Stomach (tissue), 8 donors: ENCODE measurements at regions not wholly inside any gene's neighbourhood (a gene's known extent, or its start where the extent isn't known, plus 50 kb on each side); places are given as distances from the start of the nearest gene placed in this dataset.

Source experiments
- DNase-seq, 2 donors: peaks; one replicate each; pipeline versions ENCODE4 v3.0.0 to v3.0.0-alpha.2; 2013 to 2019
- H3K27ac ChIP-seq, 5 donors: fragments of 200-600 bp in 4 of 5; sonication (generic) in 4 of 5; one replicate each; pipeline ENCODE4 v1.5.1; 2013 to 2019; ENCODE audit warnings: mild to moderate bottlenecking in 1 of 5, moderate library complexity in 1 of 5
- H3K27me3 ChIP-seq, 3 donors: fragments of 200-600 bp; sonication (generic); one replicate each; pipeline ENCODE4 v1.5.1; 2017 to 2019; ENCODE audit warnings: mixed run types in 1 of 3
- H3K36me3 ChIP-seq, 4 donors: fragments of 200-600 bp; sonication (generic); 1 replicate in 3 of 4; 2 replicates in 1 of 4; pipeline ENCODE4 v1.5.1; 2016 to 2019
- H3K4me1 ChIP-seq, 4 donors: fragments of 200-600 bp; sonication (generic); one replicate each; pipeline ENCODE4 v1.5.1; 2016 to 2019
- H3K4me3 ChIP-seq, 4 donors: fragments of 200-600 bp; sonication (generic) in 3 of 4; one replicate each; pipeline ENCODE4 v1.5.1; 2016 to 2019; ENCODE audit warnings: mild to moderate bottlenecking in 1 of 4
- H3K9me3 ChIP-seq, 4 donors: fragments of 200-600 bp; sonication (generic); one replicate each; pipeline ENCODE4 v1.5.1; 2016 to 2019
- EP300 ChIP-seq: sonication (generic); formaldehyde crosslinking; IDR thresholded peaks from one replicate; pipeline ENCODE4 v1.6.1; 2017; ENCODE audit warnings: antibody characterized with exemption
- POLR2A ChIP-seq, 4 donors: fragments of 450-650 bp; IDR thresholded peaks; one replicate each; pipeline ENCODE4 v1.6.1; 2016; ENCODE audit warnings: antibody characterized with exemption in 4 of 4, control low read depth in 2 of 4, mild to moderate bottlenecking in 1 of 4, moderate library complexity in 1 of 4
- POLR2AphosphoS5 ChIP-seq, 3 donors: sonication (generic); formaldehyde crosslinking; IDR thresholded peaks; one replicate each; pipeline ENCODE4 v1.6.1; 2016; ENCODE audit warnings: antibody characterized with exemption in 3 of 3
- WGBS, 5 donors: extraction: QIAGEN DNeasy Blood & Tissue Kit in 3 of 5; methylation state at CpG; one replicate each; pipeline versions ENCODE4 v1.1.5 to v1.1.7; 2013 to 2018; 5-methylcytosine and 5-hydroxymethylcytosine counted together
- intact Hi-C: fragments of 100-400 bp; cut with DNase I; formaldehyde crosslinking; loops from one replicate; pipeline ENCODE4 v1.15.1; 2023; ENCODE audit warnings: low total_unique reads
- TF ChIP-seq, protein P1 (sequence below), 7 experiments: fragments of 450-650 bp in 4 of 7; fragments of 200-600 bp in 3 of 7; sonication (generic) in 3 of 7; IDR thresholded peaks; one replicate each; pipeline ENCODE4 v1.5.1; 2016 to 2019; ENCODE audit warnings: antibody characterized with exemption in 7 of 7, control low read depth in 2 of 7, mild to moderate bottlenecking in 1 of 7
- donor health status: healthy with polysubstance abuse.
- donor health status: Bipolar disorder and iron deficiency.
- donor health status: healthy.

DNA sequence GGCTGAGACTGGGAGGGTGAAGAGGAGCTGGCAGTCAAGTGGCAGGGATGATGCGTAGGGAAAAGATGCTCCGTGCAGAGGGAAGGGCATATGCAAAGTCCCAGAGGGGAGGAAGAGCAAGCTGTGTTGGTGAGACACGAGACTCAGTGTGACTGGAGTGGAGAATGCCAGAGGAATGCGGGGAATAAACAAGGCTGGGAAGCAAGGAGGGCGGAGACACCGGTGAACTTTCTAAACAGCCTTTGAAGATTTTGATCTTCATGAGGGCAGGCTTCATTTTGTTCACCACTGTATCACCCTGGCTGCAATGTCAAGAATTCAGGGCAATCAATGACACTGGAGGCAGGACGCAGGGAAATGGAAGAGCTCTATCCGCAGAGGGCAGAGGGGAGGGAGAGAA lies 535.8 kb downstream of the FUT8 start:
- no peaks in the 10 kb centered on the region for H3K36me3 ChIP-seq
- intact Hi-C loops, result no loop called here
- H3K27me3 ChIP-seq, result peaks cover 0 to 11% (median 0%) of the 10 kb centered on the region in 3 donors
- H3K9me3 ChIP-seq, result no peaks in the 10 kb centered on the region
- H3K27ac ChIP-seq, result no peak overlapping the region
- DNase-seq, result no peak
- WGBS, 5 donors, result 61 to 72% (median 65%) methylated on average over 8 of the region's 8 CpGs
- peaks cover 0 to 15% (median 2%) of the 10 kb centered on the region in 4 donors for H3K4me1 ChIP-seq
- no peak overlapping the region for H3K4me3 ChIP-seq
- TF ChIP-seq EP300 (no peak), POLR2AphosphoS5 (IDR thresholded peaks at IDR 0.05) (no peak), POLR2A (IDR thresholded peaks at IDR 0.05) (no peak)
- TF ChIP-seq, protein P1, sequence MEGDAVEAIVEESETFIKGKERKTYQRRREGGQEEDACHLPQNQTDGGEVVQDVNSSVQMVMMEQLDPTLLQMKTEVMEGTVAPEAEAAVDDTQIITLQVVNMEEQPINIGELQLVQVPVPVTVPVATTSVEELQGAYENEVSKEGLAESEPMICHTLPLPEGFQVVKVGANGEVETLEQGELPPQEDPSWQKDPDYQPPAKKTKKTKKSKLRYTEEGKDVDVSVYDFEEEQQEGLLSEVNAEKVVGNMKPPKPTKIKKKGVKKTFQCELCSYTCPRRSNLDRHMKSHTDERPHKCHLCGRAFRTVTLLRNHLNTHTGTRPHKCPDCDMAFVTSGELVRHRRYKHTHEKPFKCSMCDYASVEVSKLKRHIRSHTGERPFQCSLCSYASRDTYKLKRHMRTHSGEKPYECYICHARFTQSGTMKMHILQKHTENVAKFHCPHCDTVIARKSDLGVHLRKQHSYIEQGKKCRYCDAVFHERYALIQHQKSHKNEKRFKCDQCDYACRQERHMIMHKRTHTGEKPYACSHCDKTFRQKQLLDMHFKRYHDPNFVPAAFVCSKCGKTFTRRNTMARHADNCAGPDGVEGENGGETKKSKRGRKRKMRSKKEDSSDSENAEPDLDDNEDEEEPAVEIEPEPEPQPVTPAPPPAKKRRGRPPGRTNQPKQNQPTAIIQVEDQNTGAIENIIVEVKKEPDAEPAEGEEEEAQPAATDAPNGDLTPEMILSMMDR (IDR thresholded peaks at IDR 0.05), result no peak

DNA sequence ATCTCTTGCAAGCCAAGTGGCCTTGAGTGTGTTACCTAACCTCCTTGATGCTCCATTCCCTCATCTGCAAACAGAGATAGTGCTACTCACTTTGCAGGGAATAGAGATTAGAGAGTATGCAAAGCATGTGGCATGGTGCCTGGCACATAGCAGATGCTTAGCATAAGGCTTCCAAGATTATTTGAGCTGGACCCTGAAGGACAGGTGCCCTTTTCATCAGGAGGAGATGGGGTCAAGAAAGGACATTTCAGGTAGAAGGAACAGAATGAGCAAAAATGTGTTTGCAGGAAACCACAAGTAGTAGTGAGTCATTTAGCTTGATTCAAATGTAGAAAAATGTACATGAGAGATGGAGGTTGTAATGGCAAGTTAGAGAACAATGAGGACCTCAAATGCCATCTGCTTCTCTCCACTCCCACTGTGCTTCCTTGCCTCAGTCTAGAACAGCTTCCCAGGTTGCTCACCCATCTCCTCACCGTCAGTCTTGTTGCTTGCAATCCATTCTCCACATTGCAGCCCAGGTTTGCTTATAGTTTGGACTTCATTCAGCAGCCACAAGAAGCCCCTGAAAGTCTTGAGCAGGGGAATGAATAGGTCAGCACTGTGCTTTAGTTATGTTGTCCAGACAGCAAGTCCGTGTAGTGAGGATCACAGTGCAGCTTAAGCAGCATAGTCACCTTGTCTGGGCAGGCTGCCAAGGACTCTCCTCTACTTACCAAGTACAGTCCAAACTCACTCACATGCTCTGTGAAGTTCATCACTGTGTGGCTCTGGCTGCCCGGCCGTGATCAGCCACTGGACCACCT lies 536.3 kb upstream of the CCDC196 start:
- intact Hi-C loops, result no loop called here
- peak; percentile 69 to 82 for DNase-seq
- WGBS, 5 donors, result 30 to 45% (median 39%) methylated on average over 4 of the region's 4 CpGs
- no peak overlapping the region for H3K27ac ChIP-seq
- H3K36me3 ChIP-seq, result no peaks in the 10 kb centered on the region
- H3K4me3 ChIP-seq, result no peak overlapping the region
- no peaks in the 10 kb centered on the region for H3K9me3 ChIP-seq
- TF ChIP-seq EP300, result no peak
- no peak for TF ChIP-seq POLR2AphosphoS5 (IDR thresholded peaks at IDR 0.05)
- TF ChIP-seq POLR2A (IDR thresholded peaks at IDR 0.05), result no peak
- TF ChIP-seq, protein P1 (IDR thresholded peaks at IDR 0.05), result no peak
- peaks cover 0 to 18% (median 2%) of the 10 kb centered on the region in 4 donors for H3K4me1 ChIP-seq
- H3K27me3 ChIP-seq, result peaks cover 0 to 11% (median 0%) of the 10 kb centered on the region in 3 donors

DNA sequence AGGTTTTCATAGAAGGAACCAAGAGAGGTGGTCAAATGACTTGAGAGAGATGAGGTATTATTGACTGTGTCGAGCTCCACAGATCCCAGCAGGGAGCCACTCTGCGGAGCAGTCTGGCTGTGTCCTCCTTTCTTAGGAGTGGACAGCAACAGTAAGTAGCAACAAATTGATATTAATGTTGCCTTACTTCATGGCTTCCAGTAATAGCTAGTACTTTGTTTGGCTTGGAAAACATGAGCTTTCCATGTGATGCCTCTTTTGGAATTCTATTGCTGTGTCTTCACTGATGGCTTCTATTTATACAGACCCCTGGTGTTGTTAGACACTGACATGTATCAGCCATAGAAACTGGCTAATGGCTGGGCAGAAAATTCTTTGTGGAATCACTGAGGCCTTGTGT lies 531.2 kb upstream of the CCDC196 start:
- intact Hi-C loops, result no loop called here
- H3K27me3 ChIP-seq, result peaks cover 0 to 3% (median 0%) of the 10 kb centered on the region in 3 donors
- WGBS, 5 donors, result 86 to 98% (median 93%) methylated on average over 2 of the region's 2 CpGs

DNA sequence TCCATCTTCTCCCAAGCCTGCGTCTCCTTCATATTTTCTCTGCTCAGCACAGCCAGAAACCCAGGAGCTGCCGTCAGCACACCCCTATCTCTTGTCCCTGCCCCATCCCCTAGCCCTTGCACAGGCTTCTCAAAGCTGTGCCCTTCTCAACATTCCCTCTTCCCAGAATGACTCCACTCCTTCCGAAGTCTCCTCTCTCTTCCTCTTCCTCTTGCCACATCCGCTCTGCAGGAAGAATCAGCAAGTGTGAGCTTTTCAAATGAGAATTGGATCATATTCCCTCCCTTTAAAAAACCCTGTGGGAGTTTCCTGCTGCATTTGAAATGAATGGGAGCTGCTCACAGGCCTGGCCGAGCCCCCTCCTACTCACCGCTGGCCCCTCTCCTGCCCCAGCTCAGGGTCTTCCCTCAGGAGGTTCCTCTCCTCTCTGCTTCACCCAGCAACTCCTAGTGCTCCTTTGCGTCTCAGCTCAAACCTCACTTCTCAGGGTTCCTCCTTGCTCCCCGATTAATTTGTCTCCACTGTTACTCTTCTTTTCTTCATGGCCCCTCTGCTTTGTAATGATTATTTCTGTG lies 528.5 kb upstream of the CCDC196 start:
- intact Hi-C loops, result no loop called here

More for the DNA sequence above, 531.2 kb upstream of the CCDC196 start:
- Histone ChIP-seq H3K9me3 (no peaks in the 10 kb centered on the region), H3K36me3 (no peaks in the 10 kb centered on the region), H3K4me1 (peaks cover 0 to 20% (median 5%) of the 10 kb centered on the region in 4 donors), H3K4me3 (no peak overlapping the region), H3K27ac (peak overlapping the region in 2 of 5 donors; percentile 14 to 28)
- no peak for DNase-seq
- TF ChIP-seq POLR2AphosphoS5 (IDR thresholded peaks at IDR 0.05), result no peak
- TF ChIP-seq POLR2A (IDR thresholded peaks at IDR 0.05), result no peak
- TF ChIP-seq, protein P1 (IDR thresholded peaks at IDR 0.05), result no peak
- no peak for TF ChIP-seq EP300

More for the DNA sequence above, 528.5 kb upstream of the CCDC196 start:
- no peak for TF ChIP-seq POLR2AphosphoS5 (IDR thresholded peaks at IDR 0.05)
- TF ChIP-seq, protein P1 (IDR thresholded peaks at IDR 0.05), result no peak
- TF ChIP-seq EP300, result no peak
- TF ChIP-seq POLR2A (IDR thresholded peaks at IDR 0.05), result no peak
- Histone ChIP-seq H3K36me3 (no peaks in the 10 kb centered on the region), H3K27me3 (peaks cover 0 to 4% (median 0%) of the 10 kb centered on the region in 3 donors), H3K4me1 (peaks cover 0 to 7% (median 2%) of the 10 kb centered on the region in 4 donors), H3K27ac (no peak overlapping the region), H3K4me3 (no peak overlapping the region), H3K9me3 (no peaks in the 10 kb centered on the region)
- no peak for DNase-seq
- WGBS, 5 donors, result 90 to 95% (median 93%) methylated on average over 8 of the region's 8 CpGs
